GM13976 (cell line): ENCODE measurements at regions not wholly inside any gene's neighbourhood (a gene's known extent, or its start where the extent isn't known, plus 50 kb on each side); places are given as distances from the start of the nearest gene placed in this dataset.

Experiments
- DNase-seq: peaks from one replicate; pipeline ENCODE4 v3.0.0; 2012; ENCODE audit warnings: low spot score
- CTCF ChIP-seq: IDR thresholded peaks from 2 replicates; pipeline ENCODE4 v1.5.1; 2012; ENCODE audit warnings: borderline replicate concordance, mild to moderate bottlenecking; ENCODE audit not compliant: insufficient read depth; ENCODE audit errors: extremely low read depth, missing control alignments, control extremely low read depth
- in situ Hi-C: fragments of 300-500 bp; cut with MboI; formaldehyde crosslinking; loops from one replicate; pipeline ENCODE4 v1.12.0; 2022; ENCODE audit warnings: low sequenced_read_pairs, mixed read lengths, inconsistent platforms; ENCODE audit not compliant: unreplicated experiment

- in situ Hi-C loops = no loop called here
- DNase-seq = no peak
- no peak for TF ChIP-seq CTCF
Measured at GRCh38 chr15:75143738-75144334, 57.8 kb upstream of the C15orf39 start.

DNA sequence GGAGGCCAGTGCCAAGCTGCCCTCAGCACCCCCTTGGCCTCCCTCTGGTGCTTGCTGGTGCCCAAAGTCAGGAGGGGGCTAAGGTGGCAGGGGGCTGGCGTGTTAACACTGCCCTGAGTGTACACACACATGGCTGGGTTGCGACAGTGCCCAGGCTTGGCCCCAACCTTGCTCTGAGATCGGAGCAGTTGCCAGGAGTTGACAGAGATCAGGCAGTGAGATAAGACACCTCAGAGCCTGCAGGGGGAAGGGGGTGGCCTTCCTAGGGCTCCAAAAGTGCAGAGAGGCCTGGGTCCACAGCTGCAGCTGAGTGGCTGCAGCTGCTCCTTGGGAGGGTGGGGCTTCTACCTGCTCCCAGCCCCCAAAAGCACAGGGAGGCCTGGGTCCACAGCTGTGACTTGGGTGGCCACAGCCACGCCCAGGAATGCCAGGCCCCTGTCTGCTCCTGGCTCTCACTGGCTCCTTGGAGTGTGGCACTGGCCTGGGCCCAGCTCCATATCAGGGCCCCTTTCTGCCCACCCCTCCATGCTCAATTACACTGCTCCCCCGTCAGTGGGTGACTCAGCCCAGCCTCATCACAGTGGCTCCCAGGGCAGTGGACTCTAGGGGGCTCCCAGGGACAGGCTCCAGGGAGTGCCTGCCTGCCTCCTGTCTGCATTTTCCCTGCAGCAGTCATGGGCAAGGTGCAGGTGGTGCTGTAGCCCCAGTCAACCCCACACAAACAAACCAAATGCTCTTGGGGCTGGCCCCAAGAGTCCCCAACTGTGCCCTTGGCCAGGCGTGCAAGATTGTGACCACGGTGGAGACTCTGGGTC is 56.4 kb upstream of the C15orf39 start:
- no peak for DNase-seq
- no peak for TF ChIP-seq CTCF
- in situ Hi-C loops = no loop called here

- TF ChIP-seq CTCF = no peak
- in situ Hi-C loops = no loop called here
- no peak for DNase-seq
Measured at GRCh38 chr15:75148280-75148679, 53.4 kb upstream of the C15orf39 start.

- in situ Hi-C loops = no loop called here
- no peak for TF ChIP-seq CTCF
- no peak for DNase-seq
Measured at GRCh38 chr15:75149867-75150709, 51.6 kb upstream of the C15orf39 start.

DNA sequence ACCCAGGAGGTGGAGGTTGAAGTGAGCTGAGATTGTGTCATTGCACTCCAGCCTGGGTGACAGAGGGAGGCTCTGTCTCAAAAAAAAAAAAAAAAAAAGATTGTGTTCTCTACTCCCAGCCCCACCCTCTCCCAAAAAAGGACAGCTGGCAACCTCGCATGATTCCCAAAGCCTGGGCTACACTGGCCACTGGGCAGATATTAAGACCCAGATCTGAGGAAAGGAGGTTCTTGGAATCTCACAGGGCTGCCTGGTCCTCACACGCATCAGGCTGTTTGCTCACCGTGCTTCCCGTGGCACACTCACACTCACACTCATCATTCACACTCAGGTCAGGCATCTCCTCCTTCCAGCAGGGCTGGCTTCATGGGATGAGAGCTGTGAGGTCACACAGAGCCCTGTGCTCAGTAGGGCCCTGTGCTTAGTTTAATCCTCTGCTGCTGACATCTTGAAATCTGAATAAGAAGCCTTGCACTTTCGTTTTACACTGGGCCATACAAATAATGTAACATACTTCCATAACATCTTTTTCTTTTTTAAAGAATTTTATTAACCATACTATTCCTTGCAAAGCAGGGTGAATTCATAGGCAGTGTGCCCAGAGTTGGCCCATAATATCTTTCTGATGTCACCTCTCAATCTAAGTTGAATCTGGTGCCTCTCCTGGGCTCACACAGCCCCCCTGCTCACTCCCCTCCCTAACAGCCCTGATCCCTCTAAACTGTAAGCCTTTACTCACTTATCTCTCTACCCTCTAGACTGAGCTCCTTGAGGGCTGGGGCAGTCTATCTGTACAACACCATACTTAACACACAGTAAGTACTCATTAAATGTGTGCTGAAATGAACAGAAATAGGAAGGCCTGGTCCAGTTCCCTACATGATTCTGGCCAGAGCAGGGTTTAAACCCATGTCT is 50.2 kb upstream of the C15orf39 start:
- in situ Hi-C loops = no loop called here
- no peak for TF ChIP-seq CTCF
- DNase-seq = no peak
